WTC11 (cell line): ENCODE measurements at regions not wholly inside any gene's neighbourhood (a gene's known extent, or its start where the extent isn't known, plus 50 kb on each side); places are given as distances from the start of the nearest gene placed in this dataset.

Source experiments
- ATAC-seq: fragments of 200-7000 bp; cut with Tn5 transposase; 2 replicates; pipeline ENCODE4 v1.10.0; 2021; ENCODE audit warnings: mild to moderate bottlenecking, moderate library complexity
- CTCF ChIA-PET: fragments of 300-600 bp; sonication (Branson Sonifier 250); formaldehyde crosslinking; loops from one replicate; lab custom pipeline; 2021; ENCODE audit warnings: antibody characterized with exemption; lab: Charles Lee
- POLR2A ChIA-PET: fragments of 350-600 bp; sonication (Branson Sonifier 250); formaldehyde crosslinking; loops from one replicate; lab custom pipeline; 2021; ENCODE audit warnings: antibody characterized with exemption; lab: Charles Lee
- DNase-seq: peaks from one replicate; pipeline ENCODE4 v3.0.0; 2021; ENCODE audit warnings: low spot score
- H3K27ac Mint-ChIP-seq: 2 replicates; pipeline ENCODE4 v1.8.0; 2021; ENCODE audit warnings: mixed read lengths
- H3K27me3 Mint-ChIP-seq: 2 replicates; pipeline ENCODE4 v1.8.0; 2021; ENCODE audit warnings: low read depth, mild to moderate bottlenecking, moderate library complexity, mixed read lengths
- H3K36me3 Mint-ChIP-seq: 2 replicates; pipeline ENCODE4 v1.8.0; 2021; ENCODE audit warnings: mixed read lengths
- H3K4me1 Mint-ChIP-seq: 2 replicates; pipeline ENCODE4 v1.8.0; 2022; ENCODE audit warnings: mixed read lengths
- H3K4me3 Mint-ChIP-seq: 2 replicates; pipeline ENCODE4 v1.8.0; 2021; ENCODE audit warnings: mild to moderate bottlenecking, moderate library complexity, mixed read lengths
- H3K9me3 Mint-ChIP-seq: 2 replicates; pipeline ENCODE4 v1.8.0; 2021; ENCODE audit warnings: mixed read lengths
- AR ChIP-seq: fragments of 250-450 bp; sonication (Bioruptor Pico); IDR thresholded peaks from 2 replicates; pipeline ENCODE4 v1.9.0; 2021; ENCODE audit warnings: mild to moderate bottlenecking
- ATF1 ChIP-seq: sonication (generic); formaldehyde crosslinking; IDR thresholded peaks from 2 replicates; pipeline ENCODE4 v1.8.1; 2023; ENCODE audit warnings: mild to moderate bottlenecking, moderate library complexity, missing genetic modification reagents
- ATF2 ChIP-seq: sonication (generic); formaldehyde crosslinking; IDR thresholded peaks from 2 replicates; pipeline ENCODE4 v1.8.1; 2022; ENCODE audit warnings: low read depth, missing genetic modification reagents, borderline replicate concordance
- CDX4 ChIP-seq: fragments of 250-450 bp; sonication (Bioruptor Pico); IDR thresholded peaks from 2 replicates; pipeline ENCODE4 v1.9.0; 2021; ENCODE audit warnings: moderate library complexity, mild to moderate bottlenecking, inconsistent platforms, borderline replicate concordance
- CREM ChIP-seq: sonication (generic); formaldehyde crosslinking; IDR thresholded peaks from 2 replicates; pipeline ENCODE4 v1.8.1; 2022; ENCODE audit warnings: mild to moderate bottlenecking, missing genetic modification reagents, moderate library complexity
- E2F4 ChIP-seq: sonication (generic); formaldehyde crosslinking; IDR thresholded peaks from 2 replicates; pipeline ENCODE4 v1.8.1; 2022; ENCODE audit warnings: low read depth, mild to moderate bottlenecking, moderate library complexity, missing genetic modification reagents, borderline replicate concordance
- ELF4 ChIP-seq: sonication (generic); formaldehyde crosslinking; IDR thresholded peaks from 2 replicates; pipeline ENCODE4 v1.8.1; 2022; ENCODE audit warnings: low read depth, mild to moderate bottlenecking, moderate library complexity, missing genetic modification reagents
- GTF2I ChIP-seq: fragments of 250-450 bp; sonication (Bioruptor Pico); conservative IDR thresholded peaks from 2 replicates; pipeline ENCODE4 v1.4.0; 2021; ENCODE audit warnings: mild to moderate bottlenecking
- HMGXB4 ChIP-seq: sonication (generic); formaldehyde crosslinking; IDR thresholded peaks from 2 replicates; pipeline ENCODE4 v1.8.1; 2023; ENCODE audit warnings: mild to moderate bottlenecking, moderate library complexity, missing genetic modification reagents
- JUN ChIP-seq: sonication (generic); formaldehyde crosslinking; IDR thresholded peaks from 2 replicates; pipeline ENCODE4 v1.8.0; 2023; ENCODE audit warnings: mild to moderate bottlenecking, missing genetic modification reagents
- MXD4 ChIP-seq: fragments of 250-450 bp; sonication (Bioruptor Pico); IDR thresholded peaks from 2 replicates; pipeline ENCODE4 v1.8.0; 2021; ENCODE audit warnings: mild to moderate bottlenecking, moderate library complexity, borderline replicate concordance
- NR1H2 ChIP-seq: sonication (generic); formaldehyde crosslinking; IDR thresholded peaks from 2 replicates; pipeline ENCODE4 v1.9.0; 2021; ENCODE audit warnings: mild to moderate bottlenecking, moderate library complexity, missing genetic modification reagents
- SMAD3 ChIP-seq: sonication (generic); formaldehyde crosslinking; IDR thresholded peaks from 2 replicates; pipeline ENCODE4 v1.8.0; 2022; ENCODE audit warnings: missing genetic modification reagents, mild to moderate bottlenecking, borderline replicate concordance
- SOX15 ChIP-seq: fragments of 250-450 bp; sonication (Bioruptor Pico); IDR thresholded peaks from 2 replicates; pipeline ENCODE4 v1.9.0; 2021; ENCODE audit warnings: mild to moderate bottlenecking
- TEAD1 ChIP-seq: sonication (generic); formaldehyde crosslinking; IDR thresholded peaks from 2 replicates; pipeline ENCODE4 v1.8.0; 2022; ENCODE audit warnings: mild to moderate bottlenecking, missing genetic modification reagents
- USF1 ChIP-seq: sonication (generic); formaldehyde crosslinking; IDR thresholded peaks from 2 replicates; pipeline ENCODE4 v1.8.0; 2022; ENCODE audit warnings: mild to moderate bottlenecking, missing genetic modification reagents
- USF2 ChIP-seq: sonication (generic); formaldehyde crosslinking; IDR thresholded peaks from 2 replicates; pipeline ENCODE4 v1.8.1; 2023; ENCODE audit warnings: mild to moderate bottlenecking, missing genetic modification reagents, moderate library complexity
- ZBTB21 ChIP-seq: sonication (generic); formaldehyde crosslinking; IDR thresholded peaks from 2 replicates; pipeline ENCODE4 v1.8.1; 2023; ENCODE audit warnings: mild to moderate bottlenecking, missing genetic modification reagents, borderline replicate concordance
- ZNF232 ChIP-seq: sonication (generic); formaldehyde crosslinking; IDR thresholded peaks from 2 replicates; pipeline ENCODE4 v1.8.0; 2022; ENCODE audit warnings: mild to moderate bottlenecking, missing genetic modification reagents
- ZNF281 ChIP-seq: sonication (generic); formaldehyde crosslinking; IDR thresholded peaks from 2 replicates; pipeline ENCODE4 v1.8.0; 2023; ENCODE audit warnings: mild to moderate bottlenecking, missing genetic modification reagents
- ZNF317 ChIP-seq: sonication (generic); formaldehyde crosslinking; IDR thresholded peaks from 2 replicates; pipeline ENCODE4 v1.8.1; 2023; ENCODE audit warnings: low read depth, mild to moderate bottlenecking, moderate library complexity, missing genetic modification reagents, borderline replicate concordance
- ZNF396 ChIP-seq: fragments of 250-450 bp; sonication (Bioruptor Pico); IDR thresholded peaks from 2 replicates; pipeline ENCODE4 v1.8.0; 2021; ENCODE audit warnings: mild to moderate bottlenecking, moderate library complexity, borderline replicate concordance
- ZNF416 ChIP-seq: fragments of 250-450 bp; sonication (Bioruptor Pico); IDR thresholded peaks from 2 replicates; pipeline ENCODE4 v1.9.0; 2021; ENCODE audit warnings: mild to moderate bottlenecking, inconsistent platforms
- ZNF423 ChIP-seq: fragments of 250-450 bp; sonication (Bioruptor Pico); IDR thresholded peaks from 2 replicates; pipeline ENCODE4 v2.1.2; 2022; ENCODE audit warnings: mild to moderate bottlenecking, moderate library complexity

- TF ChIP-seq HMGXB4 (CRISPR knock-in tag), result no peak
- TF ChIP-seq ELF4 (CRISPR knock-in tag), result no peak
- TF ChIP-seq ZNF281, result no peak
- TF ChIP-seq CREM (CRISPR knock-in tag), result no peak
- no peak for TF ChIP-seq SOX15 (CRISPR knock-in tag)
- TF ChIP-seq MXD4 (CRISPR knock-in tag), result no peak
- TF ChIP-seq USF1 (CRISPR knock-in tag), result no peak
- no peak for TF ChIP-seq JUN (CRISPR knock-in tag)
- TF ChIP-seq, all 79 proteins: peak for 0
Measured at GRCh38 chr4:132587626-132588025, 561.5 kb upstream of the PCDH10 start (continued).

- CTCF ChIA-PET, result no interaction called here
- DNase-seq, result peak; percentile 13
- no peaks in the 10 kb centered on the region for H3K27me3 Mint-ChIP-seq
- H3K27ac Mint-ChIP-seq, result no peak overlapping the region
- no peaks in the 10 kb centered on the region; the same call in 1 of the 2 replicates for H3K36me3 Mint-ChIP-seq
- no peaks in the 10 kb centered on the region for H3K4me1 Mint-ChIP-seq
- H3K9me3 Mint-ChIP-seq, result peaks cover 17% of the 10 kb centered on the region
- no peak overlapping the region for H3K4me3 Mint-ChIP-seq
- peak; percentile 63 for ATAC-seq
- POLR2A ChIA-PET, result no interaction called here
- TF ChIP-seq ZNF416 (CRISPR knock-in tag) (no peak), TEAD1 (CRISPR knock-in tag) (no peak), ZNF396 (CRISPR knock-in tag) (no peak), NR1H2 (CRISPR knock-in tag) (no peak), ZNF317 (no peak), GTF2I (CRISPR knock-in tag) (no peak), USF2 (CRISPR knock-in tag) (no peak), E2F4 (CRISPR knock-in tag) (no peak), ZBTB21 (CRISPR knock-in tag) (no peak; the same call in 1 of the 2 replicates), ZNF232 (CRISPR knock-in tag) (no peak), CDX4 (no peak), SMAD3 (no peak), AR (CRISPR knock-in tag) (no peak), ATF1 (no peak), ATF2 (no peak), ZNF423 (CRISPR knock-in tag) (no peak)
Measured at GRCh38 chr4:132592340-132592739, 556.8 kb upstream of the PCDH10 start.
